ENCODE measurements at regions not wholly inside any gene's neighbourhood (a gene's known extent, or its start where the extent isn't known, plus 50 kb on each side); places are given as distances from the start of the nearest gene placed in this dataset.

GRCh38 chr20:39399463-39399862 lies 437.3 kb downstream of the DHX35 start:
- no peak for DNase-seq (ENCODE audit: low spot score in 2 of 2, unreplicated experiment in 2 of 2)
- no peaks in the 10 kb centered on the region for H3K4me1 Mint-ChIP-seq
- H3K36me3 Mint-ChIP-seq = no peaks in the 10 kb centered on the region
- H3K4me3 Mint-ChIP-seq = no peak overlapping the region
- no peak for TF ChIP-seq CTCF (IDR thresholded peaks at IDR 0.05; ENCODE audit: unreplicated experiment)
- H3K27ac Mint-ChIP-seq = no peak overlapping the region
- peaks cover 5% of the 10 kb centered on the region for H3K27me3 Mint-ChIP-seq (ENCODE audit: low read depth)
- no peaks in the 10 kb centered on the region for H3K9me3 Mint-ChIP-seq

GRCh38 chr20:39398656-39399055 lies 436.5 kb downstream of the DHX35 start:
- Mint-ChIP-seq H3K9me3 (no peaks in the 10 kb centered on the region), H3K27me3 (ENCODE audit: low read depth) (peaks cover 4% of the 10 kb centered on the region)

GRCh38 chr20:39397646-39398045 lies 435.5 kb downstream of the DHX35 start:
- no peak overlapping the region for H3K4me3 Mint-ChIP-seq
- H3K27ac Mint-ChIP-seq = no peak overlapping the region
- no peaks in the 10 kb centered on the region for H3K36me3 Mint-ChIP-seq
- H3K9me3 Mint-ChIP-seq = no peaks in the 10 kb centered on the region
- peaks cover 4% of the 10 kb centered on the region for H3K27me3 Mint-ChIP-seq (ENCODE audit: low read depth)
- no peaks in the 10 kb centered on the region for H3K4me1 Mint-ChIP-seq
- TF ChIP-seq CTCF (IDR thresholded peaks at IDR 0.05; ENCODE audit: unreplicated experiment) = no peak
- no peak for DNase-seq (ENCODE audit: low spot score in 2 of 2, unreplicated experiment in 2 of 2)

More at GRCh38 chr20:39398656-39399055, 436.5 kb downstream of the DHX35 start:
- Mint-ChIP-seq H3K4me3 (no peak overlapping the region), H3K4me1 (no peaks in the 10 kb centered on the region), H3K27ac (no peak overlapping the region), H3K36me3 (no peaks in the 10 kb centered on the region)
- no peak for TF ChIP-seq CTCF (IDR thresholded peaks at IDR 0.05; ENCODE audit: unreplicated experiment)
- no peak for DNase-seq (ENCODE audit: low spot score in 2 of 2, unreplicated experiment in 2 of 2)

- no peaks in the 10 kb centered on the region for H3K36me3 Mint-ChIP-seq
- H3K27me3 Mint-ChIP-seq (ENCODE audit: low read depth) = peaks cover 4% of the 10 kb centered on the region
- no peak overlapping the region for H3K27ac Mint-ChIP-seq
- H3K9me3 Mint-ChIP-seq = no peaks in the 10 kb centered on the region
- no peak overlapping the region for H3K4me3 Mint-ChIP-seq
- DNase-seq (ENCODE audit: low spot score in 2 of 2, unreplicated experiment in 2 of 2) = no peak
- H3K4me1 Mint-ChIP-seq = no peaks in the 10 kb centered on the region
- no peak for TF ChIP-seq CTCF (IDR thresholded peaks at IDR 0.05; ENCODE audit: unreplicated experiment)
Measured at GRCh38 chr20:39395478-39396291, 433.5 kb downstream of the DHX35 start.

- Mint-ChIP-seq H3K36me3 (no peaks in the 10 kb centered on the region), H3K4me3 (no peak overlapping the region), H3K27ac (no peak overlapping the region), H3K27me3 (ENCODE audit: low read depth) (peaks cover 4% of the 10 kb centered on the region), H3K9me3 (no peaks in the 10 kb centered on the region), H3K4me1 (no peaks in the 10 kb centered on the region)
- no peak for TF ChIP-seq CTCF (IDR thresholded peaks at IDR 0.05; ENCODE audit: unreplicated experiment)
- no peak for DNase-seq (ENCODE audit: low spot score in 2 of 2, unreplicated experiment in 2 of 2)
Measured at GRCh38 chr20:39394461-39394860, 432.3 kb downstream of the DHX35 start.

All from mesothelial cell of epicardium (in vitro differentiated cells).